ENCODE measurements at regions not wholly inside any gene's neighbourhood (a gene's known extent, or its start where the extent isn't known, plus 50 kb on each side); places are given as distances from the start of the nearest gene placed in this dataset.

DNA sequence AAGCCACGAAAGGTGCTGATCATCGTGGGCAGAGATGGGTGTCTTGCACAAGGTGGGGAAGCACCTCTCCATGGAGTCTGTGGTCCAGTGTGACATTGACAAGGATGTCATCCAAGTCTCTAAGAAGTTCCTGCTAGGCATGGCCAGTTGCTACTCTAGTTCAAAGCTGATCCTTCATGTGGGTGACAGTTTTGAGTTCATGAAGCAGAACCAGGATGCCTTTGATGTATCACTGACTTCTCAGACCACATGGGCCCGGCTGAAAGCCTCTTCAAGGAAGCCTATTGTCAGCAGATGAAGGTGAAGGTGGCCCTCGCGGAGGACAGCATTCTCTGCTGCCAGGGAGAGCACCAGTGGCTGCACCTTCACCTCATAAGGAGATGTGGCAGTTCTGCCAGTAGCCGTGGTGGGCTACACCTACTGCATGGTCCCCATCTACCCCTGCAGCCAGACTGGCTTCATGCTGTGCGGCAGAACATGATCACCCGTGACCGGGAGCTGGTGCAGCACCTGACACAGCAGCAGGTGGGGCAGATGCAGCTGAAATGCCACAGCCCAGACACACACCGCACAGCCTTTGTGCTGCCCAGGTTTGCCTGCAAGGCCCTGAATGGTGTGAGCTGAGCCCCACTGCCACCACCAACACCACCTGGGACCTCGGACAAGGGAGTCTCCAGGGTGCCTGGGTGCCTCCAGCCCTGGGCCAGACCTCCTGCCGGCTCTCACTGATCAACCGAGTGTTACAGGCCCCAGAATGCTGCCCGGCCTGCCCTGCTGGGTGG lies 75.0 kb upstream of the SULF2 start:
- TF ChIP-seq, protein P1, sequence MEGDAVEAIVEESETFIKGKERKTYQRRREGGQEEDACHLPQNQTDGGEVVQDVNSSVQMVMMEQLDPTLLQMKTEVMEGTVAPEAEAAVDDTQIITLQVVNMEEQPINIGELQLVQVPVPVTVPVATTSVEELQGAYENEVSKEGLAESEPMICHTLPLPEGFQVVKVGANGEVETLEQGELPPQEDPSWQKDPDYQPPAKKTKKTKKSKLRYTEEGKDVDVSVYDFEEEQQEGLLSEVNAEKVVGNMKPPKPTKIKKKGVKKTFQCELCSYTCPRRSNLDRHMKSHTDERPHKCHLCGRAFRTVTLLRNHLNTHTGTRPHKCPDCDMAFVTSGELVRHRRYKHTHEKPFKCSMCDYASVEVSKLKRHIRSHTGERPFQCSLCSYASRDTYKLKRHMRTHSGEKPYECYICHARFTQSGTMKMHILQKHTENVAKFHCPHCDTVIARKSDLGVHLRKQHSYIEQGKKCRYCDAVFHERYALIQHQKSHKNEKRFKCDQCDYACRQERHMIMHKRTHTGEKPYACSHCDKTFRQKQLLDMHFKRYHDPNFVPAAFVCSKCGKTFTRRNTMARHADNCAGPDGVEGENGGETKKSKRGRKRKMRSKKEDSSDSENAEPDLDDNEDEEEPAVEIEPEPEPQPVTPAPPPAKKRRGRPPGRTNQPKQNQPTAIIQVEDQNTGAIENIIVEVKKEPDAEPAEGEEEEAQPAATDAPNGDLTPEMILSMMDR (conservative IDR thresholded peaks at IDR 0.05): no peak
- no peak for TF ChIP-seq ZFX (IDR thresholded peaks at IDR 0.05)
- no peak overlapping the region for H3K27ac ChIP-seq

DNA sequence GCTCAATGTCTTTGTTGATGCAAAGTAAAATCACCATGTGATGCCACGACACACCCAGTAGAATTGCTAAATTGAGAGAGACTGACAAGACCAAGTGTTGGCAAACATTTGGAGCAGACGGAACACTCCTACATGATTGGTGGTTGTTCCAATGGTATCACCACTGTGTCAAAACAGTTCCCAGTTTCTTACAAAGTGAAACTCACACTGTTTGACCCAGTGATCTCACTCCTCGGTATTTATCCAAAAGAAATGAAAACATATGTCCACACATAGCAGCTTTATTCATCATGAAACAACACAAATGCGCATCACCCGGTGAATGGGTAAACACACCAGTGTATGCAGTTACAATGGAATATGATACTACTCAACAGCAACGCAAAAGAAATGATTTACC lies 74.0 kb upstream of the SULF2 start:
- TF ChIP-seq, protein P1 (conservative IDR thresholded peaks at IDR 0.05): no peak
- TF ChIP-seq ZFX (IDR thresholded peaks at IDR 0.05): no peak
- H3K27ac ChIP-seq: no peak overlapping the region

DNA sequence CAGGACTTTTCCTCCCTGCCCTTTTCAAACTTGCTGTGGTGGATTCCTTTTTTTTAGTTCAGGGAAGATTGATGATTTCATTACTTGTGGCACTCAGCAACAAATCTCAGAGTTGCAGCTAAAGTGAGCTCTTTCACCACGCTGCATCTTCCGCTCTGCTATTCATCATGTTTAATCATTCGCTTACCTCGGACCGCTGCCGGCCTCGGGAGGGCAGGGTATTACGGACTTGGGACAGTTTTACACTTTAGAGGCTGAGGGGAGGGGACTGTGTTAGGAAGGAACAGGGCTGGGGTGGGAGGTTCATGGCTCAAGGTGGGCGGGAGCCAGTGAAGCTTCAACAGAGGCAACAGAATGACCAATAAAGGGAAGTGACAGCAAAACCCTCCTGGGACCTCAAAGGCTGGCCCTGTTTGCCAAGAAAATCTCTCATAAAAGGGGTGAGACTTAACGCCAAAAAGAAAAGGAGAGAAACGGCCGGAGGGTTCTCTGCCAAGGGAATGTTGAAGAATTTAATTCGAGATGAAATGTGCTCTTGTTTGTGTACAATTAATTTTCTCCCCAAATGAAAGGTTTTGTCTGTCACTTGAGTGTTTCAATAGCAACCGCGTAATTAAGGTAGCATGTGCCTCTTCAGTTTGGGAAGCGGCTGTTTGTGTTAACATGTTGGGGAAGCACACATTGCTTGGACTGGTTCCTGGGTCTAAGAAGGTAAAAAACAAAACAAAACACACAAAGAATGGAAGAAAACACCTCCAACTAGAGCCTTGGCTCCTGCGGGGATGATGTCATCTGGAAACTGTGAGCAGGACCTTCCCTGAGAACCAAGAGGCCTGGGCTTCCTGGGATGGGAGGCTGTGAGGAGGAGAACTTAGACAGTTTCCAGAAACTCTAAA lies 72.5 kb upstream of the SULF2 start:
- no peak overlapping the region for H3K27ac ChIP-seq
- TF ChIP-seq, protein P1 (conservative IDR thresholded peaks at IDR 0.05): no peak
- no peak for TF ChIP-seq ZFX (IDR thresholded peaks at IDR 0.05)

DNA sequence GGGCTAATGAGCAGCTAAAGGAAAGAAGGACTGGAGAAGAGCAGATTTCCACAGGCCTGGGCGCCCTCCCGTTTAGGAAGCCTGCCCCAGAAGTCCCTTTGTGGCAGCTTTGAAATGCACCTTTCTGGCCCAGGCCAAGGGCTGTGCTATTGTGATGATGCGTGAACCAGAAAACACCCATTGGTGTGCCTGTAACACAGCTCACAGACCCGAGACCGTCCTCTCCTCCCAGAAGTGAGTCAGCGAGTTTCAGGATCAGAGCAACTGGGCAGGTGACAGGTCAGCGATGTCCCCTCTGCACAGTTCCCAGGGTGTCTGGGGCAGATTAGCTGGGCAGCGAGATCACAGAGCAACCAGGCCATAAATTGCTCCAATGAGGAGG lies 71.9 kb upstream of the SULF2 start:
- H3K27ac ChIP-seq: no peak overlapping the region
- TF ChIP-seq ZFX (IDR thresholded peaks at IDR 0.05): no peak
- TF ChIP-seq, protein P1 (conservative IDR thresholded peaks at IDR 0.05): no peak

DNA sequence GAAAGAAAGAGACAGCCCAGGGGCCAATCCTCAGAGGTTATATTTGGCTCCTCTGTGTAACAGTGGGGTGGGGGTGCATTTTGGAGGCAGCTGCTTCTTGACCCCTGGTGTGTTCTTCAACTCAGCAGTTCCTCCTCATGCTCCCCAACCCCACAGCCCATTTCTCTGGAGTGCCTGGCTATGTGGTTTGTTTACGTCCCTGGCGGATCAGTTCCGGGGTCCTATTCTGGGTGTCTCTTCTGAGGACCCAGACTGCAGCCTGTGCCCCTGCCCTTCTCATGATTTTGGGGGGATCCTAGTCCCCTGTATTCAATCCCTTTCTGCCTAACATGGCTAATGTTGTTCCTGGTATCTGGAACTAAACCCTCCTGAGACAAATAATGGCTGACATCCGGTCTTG lies 70.5 kb upstream of the SULF2 start:
- TF ChIP-seq, protein P1 (conservative IDR thresholded peaks at IDR 0.05): no peak
- TF ChIP-seq ZFX (IDR thresholded peaks at IDR 0.05): no peak
- no peak overlapping the region for H3K27ac ChIP-seq

DNA sequence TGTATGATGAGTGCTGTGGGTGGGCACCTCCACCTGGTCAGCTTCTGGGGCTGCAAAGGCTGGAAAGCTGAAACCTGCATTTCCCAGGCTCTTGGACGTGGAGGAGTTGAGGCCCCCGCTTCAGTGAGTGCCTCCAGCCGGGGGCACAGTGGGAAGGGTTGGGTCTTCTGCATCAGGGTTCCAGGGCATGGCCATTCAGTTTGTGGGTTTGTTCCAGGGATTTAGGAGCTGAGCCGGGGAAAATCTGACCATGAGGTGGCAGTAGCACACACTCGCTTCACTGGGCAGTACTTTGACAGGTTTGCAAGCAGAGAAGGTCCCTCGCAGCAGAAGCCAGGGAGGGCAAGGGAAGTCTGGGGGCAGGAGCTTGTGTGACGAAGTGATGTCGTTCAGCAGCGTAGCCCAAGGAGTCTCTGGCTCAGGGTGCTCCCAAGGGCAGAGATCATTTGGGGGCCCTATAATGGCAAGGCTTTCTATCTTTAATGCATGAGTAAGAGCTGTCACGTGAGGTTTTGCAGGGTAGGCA lies 69.5 kb upstream of the SULF2 start:
- no peak overlapping the region for H3K27ac ChIP-seq
- no peak for TF ChIP-seq ZFX (IDR thresholded peaks at IDR 0.05)
- TF ChIP-seq, protein P1 (conservative IDR thresholded peaks at IDR 0.05): peak; percentile 72

DNA sequence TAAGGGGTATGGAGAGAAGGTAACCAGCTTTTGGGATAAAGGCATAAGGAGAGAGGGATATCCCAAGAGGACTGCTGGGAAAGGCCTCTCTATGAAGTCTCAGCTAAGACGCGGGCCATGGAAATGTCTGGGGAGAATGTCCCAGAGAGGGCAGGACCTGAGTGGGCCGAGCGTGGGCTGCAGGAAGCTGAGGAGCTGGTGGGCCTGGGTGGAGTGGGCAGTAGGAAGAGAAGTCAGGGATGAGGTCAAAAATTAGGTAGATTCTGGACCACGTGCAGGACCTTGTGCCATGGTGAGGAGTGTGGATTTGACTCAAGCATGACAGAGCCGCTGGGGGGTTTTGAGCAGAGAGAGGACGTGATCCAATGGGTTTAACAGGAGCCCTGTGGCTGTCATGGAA lies 66.5 kb upstream of the SULF2 start:
- H3K27ac ChIP-seq: no peak overlapping the region
- TF ChIP-seq ZFX (IDR thresholded peaks at IDR 0.05): no peak

All from C4-2B (cell line).